ENCODE measurements at regions not wholly inside any gene's neighbourhood (a gene's known extent, or its start where the extent isn't known, plus 50 kb on each side); places are given as distances from the start of the nearest gene placed in this dataset.

GRCh38 chr4:30395902-30396301, 324.3 kb upstream of the PCDH7 start:
- Histone ChIP-seq H3K4me1 (no peaks in the 10 kb centered on the region), H3K27me3 (no peaks in the 10 kb centered on the region), H3K36me3 (no peaks in the 10 kb centered on the region), H3K9me3 (no peaks in the 10 kb centered on the region), H3K4me3 (ENCODE audit: low read depth, low read length) (no peak overlapping the region)
- TF ChIP-seq, protein P1, sequence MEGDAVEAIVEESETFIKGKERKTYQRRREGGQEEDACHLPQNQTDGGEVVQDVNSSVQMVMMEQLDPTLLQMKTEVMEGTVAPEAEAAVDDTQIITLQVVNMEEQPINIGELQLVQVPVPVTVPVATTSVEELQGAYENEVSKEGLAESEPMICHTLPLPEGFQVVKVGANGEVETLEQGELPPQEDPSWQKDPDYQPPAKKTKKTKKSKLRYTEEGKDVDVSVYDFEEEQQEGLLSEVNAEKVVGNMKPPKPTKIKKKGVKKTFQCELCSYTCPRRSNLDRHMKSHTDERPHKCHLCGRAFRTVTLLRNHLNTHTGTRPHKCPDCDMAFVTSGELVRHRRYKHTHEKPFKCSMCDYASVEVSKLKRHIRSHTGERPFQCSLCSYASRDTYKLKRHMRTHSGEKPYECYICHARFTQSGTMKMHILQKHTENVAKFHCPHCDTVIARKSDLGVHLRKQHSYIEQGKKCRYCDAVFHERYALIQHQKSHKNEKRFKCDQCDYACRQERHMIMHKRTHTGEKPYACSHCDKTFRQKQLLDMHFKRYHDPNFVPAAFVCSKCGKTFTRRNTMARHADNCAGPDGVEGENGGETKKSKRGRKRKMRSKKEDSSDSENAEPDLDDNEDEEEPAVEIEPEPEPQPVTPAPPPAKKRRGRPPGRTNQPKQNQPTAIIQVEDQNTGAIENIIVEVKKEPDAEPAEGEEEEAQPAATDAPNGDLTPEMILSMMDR (IDR thresholded peaks at IDR 0.05; ENCODE audit: low read depth, low read length), result no peak
- DNase-seq, result no peak

GRCh38 chr4:30396772-30397475, 323.2 kb upstream of the PCDH7 start:
- Histone ChIP-seq H3K27me3 (no peaks in the 10 kb centered on the region), H3K36me3 (no peaks in the 10 kb centered on the region), H3K9me3 (no peaks in the 10 kb centered on the region), H3K4me3 (ENCODE audit: low read depth, low read length) (no peak overlapping the region), H3K4me1 (no peaks in the 10 kb centered on the region)
- DNase-seq, result no peak
- TF ChIP-seq, protein P1 (IDR thresholded peaks at IDR 0.05; ENCODE audit: low read depth, low read length), result no peak

- Histone ChIP-seq H3K4me1 (no peaks in the 10 kb centered on the region), H3K27me3 (no peaks in the 10 kb centered on the region), H3K4me3 (ENCODE audit: low read depth, low read length) (no peak overlapping the region), H3K9me3 (no peaks in the 10 kb centered on the region), H3K36me3 (no peaks in the 10 kb centered on the region)
- TF ChIP-seq, protein P1 (IDR thresholded peaks at IDR 0.05; ENCODE audit: low read depth, low read length), result no peak
- DNase-seq, result no peak
Observed at GRCh38 chr4:30399476-30399875, 320.7 kb upstream of the PCDH7 start.

DNA sequence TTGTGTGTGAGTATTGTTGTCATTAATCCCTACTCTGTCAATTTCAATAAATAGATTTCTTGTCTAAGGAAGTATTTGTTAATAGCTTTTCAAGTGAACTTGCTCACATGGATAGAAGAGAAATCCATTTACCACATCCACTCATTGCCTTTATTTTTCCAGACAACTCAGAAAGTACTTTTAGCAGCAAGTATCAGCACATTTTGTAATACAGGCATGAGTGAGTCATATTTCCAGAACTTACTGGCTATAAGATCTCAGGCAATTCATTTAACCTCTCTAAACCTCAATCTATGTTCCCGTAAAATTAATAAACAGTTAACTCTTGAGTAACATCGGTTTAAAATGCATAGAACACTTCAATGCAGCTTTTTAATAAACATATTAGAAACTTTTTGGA, 317.9 kb upstream of the PCDH7 start:
- no peaks in the 10 kb centered on the region for H3K9me3 ChIP-seq
- no peaks in the 10 kb centered on the region for H3K4me1 ChIP-seq
- DNase-seq, result no peak
- H3K36me3 ChIP-seq, result no peaks in the 10 kb centered on the region
- no peaks in the 10 kb centered on the region for H3K27me3 ChIP-seq
- TF ChIP-seq, protein P1 (IDR thresholded peaks at IDR 0.05; ENCODE audit: low read depth, low read length), result no peak
- H3K4me3 ChIP-seq (ENCODE audit: low read depth, low read length), result no peak overlapping the region

DNA sequence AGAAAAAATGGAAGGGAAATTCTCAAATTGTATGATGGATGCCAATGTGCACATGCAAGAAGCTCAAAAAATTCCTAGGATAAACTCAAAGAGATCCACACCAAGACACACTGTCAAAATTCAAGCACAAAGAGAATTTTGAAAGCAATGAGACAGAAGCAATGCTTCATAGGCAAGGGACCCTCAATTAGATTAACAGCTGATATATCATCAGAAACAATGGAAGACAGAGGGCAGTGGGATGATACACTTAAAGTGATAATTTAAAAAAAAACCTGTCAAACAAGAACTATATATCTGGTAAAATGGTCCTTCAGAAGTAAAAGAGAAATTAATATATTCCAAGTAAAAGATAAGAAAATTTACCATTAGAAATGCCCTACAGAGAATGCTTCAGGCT, 306.3 kb upstream of the PCDH7 start:
- Histone ChIP-seq H3K4me1 (no peaks in the 10 kb centered on the region), H3K36me3 (no peaks in the 10 kb centered on the region), H3K4me3 (ENCODE audit: low read depth, low read length) (no peak overlapping the region), H3K9me3 (no peaks in the 10 kb centered on the region), H3K27me3 (no peaks in the 10 kb centered on the region)
- DNase-seq, result no peak
- TF ChIP-seq, protein P1 (IDR thresholded peaks at IDR 0.05; ENCODE audit: low read depth, low read length), result no peak

DNA sequence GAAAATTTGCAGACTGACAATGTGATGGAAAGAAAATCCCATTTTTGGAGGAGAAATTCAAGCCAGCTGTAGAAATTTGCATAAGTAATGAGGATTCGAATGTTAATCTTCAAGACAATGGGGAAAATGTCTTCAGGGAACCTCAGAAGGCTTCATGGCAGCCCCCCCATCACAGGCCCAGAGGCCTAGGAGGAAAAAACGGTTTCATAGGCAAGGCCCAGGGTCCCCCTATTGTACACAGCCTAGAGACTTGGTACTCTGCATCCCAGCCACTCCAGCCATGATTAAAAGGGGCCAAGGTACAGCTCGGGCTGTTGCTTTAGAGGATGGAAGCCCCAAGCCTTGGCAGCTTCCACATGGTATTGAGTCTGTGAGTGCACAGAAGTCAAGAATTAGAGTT, 303.6 kb upstream of the PCDH7 start:
- Histone ChIP-seq H3K4me3 (ENCODE audit: low read depth, low read length) (no peak overlapping the region), H3K36me3 (no peaks in the 10 kb centered on the region), H3K4me1 (no peaks in the 10 kb centered on the region), H3K27me3 (no peaks in the 10 kb centered on the region), H3K9me3 (no peaks in the 10 kb centered on the region)
- no peak for DNase-seq
- TF ChIP-seq, protein P1 (IDR thresholded peaks at IDR 0.05; ENCODE audit: low read depth, low read length), result no peak
